ENCODE measurements at regions not wholly inside any gene's neighbourhood (a gene's known extent, or its start where the extent isn't known, plus 50 kb on each side); places are given as distances from the start of the nearest gene placed in this dataset.

- Histone ChIP-seq H3K79me1 (ENCODE audit: low read depth in 1 of 2, low read length in 2 of 2) (no peaks in the 10 kb centered on the region), H3K4me3 (ENCODE audit: insufficient read depth, low read depth, low read length) (no peak overlapping the region), H3K4ac (ENCODE audit: low read depth, low read length) (no peak overlapping the region), H2AK5ac (ENCODE audit: low read depth, low read length) (no peak overlapping the region), H3K9me1 (ENCODE audit: insufficient read depth, low read length) (no peaks in the 10 kb centered on the region), H3K23ac (ENCODE audit: low read depth, low read length) (no peak overlapping the region), H2AK9ac (replicated peaks; ENCODE audit: low read depth, low read length, poor library complexity) (no peak overlapping the region), H3K27ac (ENCODE audit: insufficient read depth, low read length) (no peak overlapping the region), H3K9me3 (ENCODE audit: control insufficient read depth, insufficient read depth, low read length) (no peaks in the 10 kb centered on the region), H3K9ac (ENCODE audit: low read depth, low read length) (no peak overlapping the region), H4K20me1 (ENCODE audit: insufficient read depth, low read length) (no peaks in the 10 kb centered on the region), H3K27me3 (ENCODE audit: control insufficient read depth, insufficient read depth, low read length) (no peaks in the 10 kb centered on the region), H2BK20ac (ENCODE audit: low read depth, low read length) (no peak overlapping the region), H3K4me2 (ENCODE audit: low read depth, low read length) (no peak overlapping the region), H4K8ac (ENCODE audit: low read depth in 2 of 2, low read length in 2 of 2) (no peak overlapping the region), H2BK5ac (ENCODE audit: low read depth, low read length, poor library complexity, severe bottlenecking) (no peak overlapping the region), H3K14ac (replicated peaks; ENCODE audit: low read depth, low read length) (no peak overlapping the region), H3K56ac (ENCODE audit: extremely low read depth, insufficient read depth, low read length) (no peak overlapping the region), H4K91ac (ENCODE audit: insufficient read depth, low read depth, low read length) (no peak overlapping the region), H3K4me1 (ENCODE audit: control insufficient read depth, insufficient read depth, low read length) (no peaks in the 10 kb centered on the region), H2BK120ac (ENCODE audit: low read depth, low read length) (no peak overlapping the region), H3K18ac (ENCODE audit: low read depth, low read length) (no peak overlapping the region), H4K5ac (ENCODE audit: low read depth, low read length) (no peak overlapping the region), H3K36me3 (ENCODE audit: control insufficient read depth, insufficient read depth, low read length) (no peaks in the 10 kb centered on the region), H2AFZ (replicated peaks; ENCODE audit: low read length, poor library complexity) (no peak overlapping the region), H2BK15ac (ENCODE audit: low read depth, low read length) (no peak overlapping the region)
- POLR2A ChIA-PET (ENCODE audit: unreplicated experiment) = no interaction called here
- in situ Hi-C loops (cut with MboI; ENCODE audit: low sequenced_read_pairs) = no loop called here
- BruUV-seq (replicated peaks) = no TSS peak
- ATAC-seq (ENCODE audit: low read depth) = no peak
- no peak for DNase-seq
- intact Hi-C loops (cut with micrococcal nuclease) = no loop called here
- dilution Hi-C loops (cut with HindIII; ENCODE audit: low sequenced_read_pairs, unreplicated experiment) = no loop called here
- no CpG with 5 or more reads among the region's 2 CpGs for WGBS, 2 experiments (ENCODE audit: extremely low coverage in 2 of 2, insufficient read length in 1 of 2)
- no peak for TF ChIP-seq MAZ (IDR thresholded peaks at IDR 0.05; ENCODE audit: borderline replicate concordance, low read depth, low read length)
- no peak for TF ChIP-seq RCOR1 (IDR thresholded peaks at IDR 0.05; ENCODE audit: insufficient replicate concordance, low read length)
- no peak for TF ChIP-seq USF2 (IDR thresholded peaks at IDR 0.05; ENCODE audit: low read depth, low read length)
- no peak for TF ChIP-seq FOS (IDR thresholded peaks at IDR 0.05; ENCODE audit: low read depth, low read length)
- TF ChIP-seq NFE2L2 (IDR thresholded peaks at IDR 0.05; ENCODE audit: low read depth, low read length) = no peak
- TF ChIP-seq RAD21 (IDR thresholded peaks at IDR 0.05; ENCODE audit: low read length) = no peak
- TF ChIP-seq SMC3 (IDR thresholded peaks at IDR 0.05; ENCODE audit: low read depth, low read length) = no peak
- no peak for TF ChIP-seq RFX5 (IDR thresholded peaks at IDR 0.05; ENCODE audit: low read depth, low read length)
- TF ChIP-seq CEBPB (IDR thresholded peaks at IDR 0.05; ENCODE audit: low read depth, low read length) = no peak
- no peak for TF ChIP-seq MXI1 (IDR thresholded peaks at IDR 0.05; ENCODE audit: borderline replicate concordance, low read depth, low read length)
- TF ChIP-seq ELK1 (IDR thresholded peaks at IDR 0.05; ENCODE audit: borderline replicate concordance, low read depth, low read length) = no peak
- TF ChIP-seq CTCF (conservative IDR thresholded peaks at IDR 0.05; ENCODE audit: low read depth, low read length) = no peak
- no peak for TF ChIP-seq MAFK (IDR thresholded peaks at IDR 0.05; ENCODE audit: low read depth, low read length)
- no peak for TF ChIP-seq POLR2A (IDR thresholded peaks at IDR 0.05; ENCODE audit: low read depth, low read length)
- no peak for TF ChIP-seq BHLHE40 (IDR thresholded peaks at IDR 0.05; ENCODE audit: low read depth, low read length)
- TF ChIP-seq CHD1 (IDR thresholded peaks at IDR 0.05; ENCODE audit: low read depth, low read length) = no peak
- CTCF ChIA-PET = no interaction called here
These were observed 650.1 kb downstream of the EFNA5 start for GRCh38 chr5:107020626-107021025.

Measured in IMR-90 (cell line).